Left ventricle myocardium inferior (tissue), 1 donor: ENCODE measurements at regions not wholly inside any gene's neighbourhood (a gene's known extent, or its start where the extent isn't known, plus 50 kb on each side); places are given as distances from the start of the nearest gene placed in this dataset.

Experiments used
- DNase-seq: peaks from one replicate; pipeline ENCODE4 v3.0.0-alpha.2; 2020
- H3K27ac ChIP-seq: fragments of 200-600 bp; replicated peaks from 2 replicates; pipeline ENCODE4 v1.8.0; 2021
- H3K27me3 ChIP-seq: fragments of 200-600 bp; 2 replicates; pipeline ENCODE4 v1.8.0; 2021; ENCODE audit warnings: low read depth
- H3K36me3 ChIP-seq: fragments of 200-600 bp; 2 replicates; pipeline ENCODE4 v1.8.0; 2021
- H3K4me1 ChIP-seq: fragments of 200-600 bp; 2 replicates; pipeline ENCODE4 v1.8.0; 2021
- H3K4me3 ChIP-seq: fragments of 200-600 bp; 2 replicates; pipeline ENCODE4 v1.8.0; 2021; ENCODE audit warnings: mild to moderate bottlenecking, moderate library complexity
- H3K9me3 ChIP-seq: fragments of 200-600 bp; replicated peaks from 2 replicates; pipeline ENCODE4 v1.8.0; 2021
- intact Hi-C: fragments of 100-400 bp; cut with micrococcal nuclease; formaldehyde crosslinking; loops from one replicate; pipeline ENCODE4 v1.11.0; 2022
- TF ChIP-seq, protein P1 (sequence below): fragments of 200-600 bp; IDR thresholded peaks from 2 replicates; pipeline ENCODE4 v1.8.0; 2021; ENCODE audit warnings: antibody characterized with exemption, mild to moderate bottlenecking, borderline replicate concordance
- donor health status: DM: no; HTN: yes; CAD: no; lungs with severe emphysema.

DNA sequence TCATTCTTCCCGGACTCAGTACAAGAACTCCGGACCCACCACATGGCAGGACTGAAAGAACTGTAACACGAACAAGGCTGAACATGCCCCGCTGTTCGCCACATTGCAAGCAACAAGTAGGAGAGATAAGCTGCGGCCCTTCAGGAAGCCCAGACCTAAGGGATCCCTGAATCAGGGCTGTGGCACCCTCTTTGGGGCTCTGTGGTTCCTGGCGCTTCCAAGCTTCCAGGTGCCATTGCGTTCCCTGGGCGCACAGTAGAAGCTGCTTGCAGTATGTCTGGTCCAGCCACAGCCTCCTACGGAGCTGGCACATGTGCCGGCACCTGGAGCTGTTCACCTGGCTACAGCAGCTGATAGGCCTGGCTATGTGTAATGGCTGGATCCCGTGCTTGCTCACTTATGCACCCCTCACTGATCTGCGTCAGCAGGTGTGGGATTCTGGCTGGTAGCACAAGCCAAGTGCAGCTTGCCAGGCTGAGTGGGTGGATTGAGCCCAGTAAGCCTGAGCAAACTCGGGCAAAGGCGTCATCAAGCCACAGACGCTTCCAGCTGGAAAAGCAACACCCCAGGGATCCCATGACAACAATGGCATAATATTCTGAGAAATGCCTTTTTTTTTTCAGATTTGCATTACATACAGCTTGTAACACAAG is 748.6 kb upstream of the GBE1 start:
- intact Hi-C loops, result no loop called here
- Histone ChIP-seq H3K9me3 (peaks cover 11% of the 10 kb centered on the region), H3K4me1 (no peaks in the 10 kb centered on the region), H3K27ac (no peak overlapping the region), H3K4me3 (no peak overlapping the region), H3K27me3 (no peaks in the 10 kb centered on the region), H3K36me3 (no peaks in the 10 kb centered on the region)
- no peak for DNase-seq
- TF ChIP-seq, protein P1, sequence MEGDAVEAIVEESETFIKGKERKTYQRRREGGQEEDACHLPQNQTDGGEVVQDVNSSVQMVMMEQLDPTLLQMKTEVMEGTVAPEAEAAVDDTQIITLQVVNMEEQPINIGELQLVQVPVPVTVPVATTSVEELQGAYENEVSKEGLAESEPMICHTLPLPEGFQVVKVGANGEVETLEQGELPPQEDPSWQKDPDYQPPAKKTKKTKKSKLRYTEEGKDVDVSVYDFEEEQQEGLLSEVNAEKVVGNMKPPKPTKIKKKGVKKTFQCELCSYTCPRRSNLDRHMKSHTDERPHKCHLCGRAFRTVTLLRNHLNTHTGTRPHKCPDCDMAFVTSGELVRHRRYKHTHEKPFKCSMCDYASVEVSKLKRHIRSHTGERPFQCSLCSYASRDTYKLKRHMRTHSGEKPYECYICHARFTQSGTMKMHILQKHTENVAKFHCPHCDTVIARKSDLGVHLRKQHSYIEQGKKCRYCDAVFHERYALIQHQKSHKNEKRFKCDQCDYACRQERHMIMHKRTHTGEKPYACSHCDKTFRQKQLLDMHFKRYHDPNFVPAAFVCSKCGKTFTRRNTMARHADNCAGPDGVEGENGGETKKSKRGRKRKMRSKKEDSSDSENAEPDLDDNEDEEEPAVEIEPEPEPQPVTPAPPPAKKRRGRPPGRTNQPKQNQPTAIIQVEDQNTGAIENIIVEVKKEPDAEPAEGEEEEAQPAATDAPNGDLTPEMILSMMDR, result no peak

DNA sequence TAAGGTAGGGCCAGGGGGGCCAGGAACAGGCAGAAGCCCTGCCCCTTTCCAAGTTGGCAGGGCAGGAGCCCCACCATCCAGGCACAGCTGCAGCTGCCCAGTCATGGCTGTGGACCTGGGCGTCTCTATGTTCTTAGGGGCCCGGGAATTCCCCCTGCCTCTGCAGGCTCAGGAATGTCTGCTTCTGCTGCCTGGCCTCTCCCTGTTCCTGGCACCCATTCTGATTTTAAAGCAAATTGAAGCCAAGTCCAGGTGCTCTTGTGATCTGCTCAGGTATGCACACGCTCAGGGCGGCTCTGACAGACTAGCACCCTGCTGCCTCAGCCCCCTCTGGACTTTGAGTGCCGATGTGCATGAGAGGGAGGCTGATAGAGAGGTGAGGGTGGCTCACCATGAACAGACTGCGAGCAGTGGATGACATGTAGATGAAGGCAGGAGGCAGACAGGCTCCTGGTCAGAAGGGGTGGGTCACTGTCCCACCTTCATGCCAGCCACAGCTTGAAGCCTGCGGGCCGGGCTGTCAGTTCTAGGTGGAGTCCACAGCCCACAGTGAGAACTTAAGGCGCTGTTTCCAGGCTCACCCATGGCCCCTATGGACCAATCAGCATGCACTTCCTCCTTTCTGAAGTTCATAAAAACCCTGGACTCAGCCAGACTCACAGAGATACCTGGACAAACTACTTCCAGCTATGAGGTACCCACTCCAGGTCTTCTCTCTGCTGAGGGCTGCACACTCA is 747.8 kb upstream of the GBE1 start:
- Histone ChIP-seq H3K9me3 (peaks cover 11% of the 10 kb centered on the region), H3K27me3 (no peaks in the 10 kb centered on the region), H3K27ac (no peak overlapping the region), H3K4me3 (no peak overlapping the region), H3K4me1 (no peaks in the 10 kb centered on the region), H3K36me3 (no peaks in the 10 kb centered on the region)
- DNase-seq, result no peak
- TF ChIP-seq, protein P1, result no peak
- intact Hi-C loops, result no loop called here

GRCh38 chr3:82506204-82506603 is 744.8 kb upstream of the GBE1 start:
- H3K9me3 ChIP-seq, result peaks cover 11% of the 10 kb centered on the region
- no peaks in the 10 kb centered on the region for H3K27me3 ChIP-seq
- TF ChIP-seq, protein P1, result no peak
- no peak for DNase-seq
- H3K36me3 ChIP-seq, result no peaks in the 10 kb centered on the region
- H3K27ac ChIP-seq, result no peak overlapping the region
- H3K4me3 ChIP-seq, result no peak overlapping the region
- intact Hi-C loops, result no loop called here
- H3K4me1 ChIP-seq, result no peaks in the 10 kb centered on the region

DNA sequence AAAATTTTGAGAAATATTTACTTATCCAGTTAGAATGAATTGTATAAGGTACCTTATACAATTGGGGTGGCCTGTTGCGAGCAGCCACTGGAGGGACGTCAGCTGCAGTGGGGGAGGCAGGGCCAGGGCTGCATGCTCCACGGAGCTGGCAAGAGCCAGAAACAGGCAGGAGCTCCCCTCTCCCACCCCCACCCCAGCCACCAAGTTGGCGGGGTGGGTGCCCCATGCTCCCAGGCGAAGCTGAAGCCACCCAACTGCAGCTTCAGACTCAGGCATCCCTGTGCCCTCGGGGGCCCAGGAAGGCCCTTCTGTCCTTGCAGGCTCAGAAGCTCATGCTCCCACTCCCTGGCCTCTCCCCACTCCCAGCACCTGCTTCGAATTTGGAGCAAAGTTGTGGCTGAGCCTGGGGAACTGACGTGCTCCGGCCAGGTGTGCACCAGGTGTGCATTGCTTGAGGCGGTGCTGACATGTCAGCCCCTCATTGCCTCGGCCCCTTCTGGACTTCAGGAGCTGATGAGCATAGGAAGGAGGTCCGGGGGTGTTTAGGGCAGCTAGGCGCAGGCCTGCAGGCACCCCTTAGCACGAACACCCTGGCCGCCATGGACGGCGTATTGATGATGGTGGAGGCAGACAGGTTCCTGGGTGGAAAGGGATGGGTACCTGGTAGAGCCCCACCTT is 743.8 kb upstream of the GBE1 start:
- intact Hi-C loops, result no loop called here
- no peak for DNase-seq
- H3K27ac ChIP-seq, result no peak overlapping the region
- TF ChIP-seq, protein P1, result no peak
- no peaks in the 10 kb centered on the region for H3K4me1 ChIP-seq
- H3K4me3 ChIP-seq, result no peak overlapping the region
- peaks cover 11% of the 10 kb centered on the region for H3K9me3 ChIP-seq
- no peaks in the 10 kb centered on the region for H3K36me3 ChIP-seq
- H3K27me3 ChIP-seq, result no peaks in the 10 kb centered on the region

DNA sequence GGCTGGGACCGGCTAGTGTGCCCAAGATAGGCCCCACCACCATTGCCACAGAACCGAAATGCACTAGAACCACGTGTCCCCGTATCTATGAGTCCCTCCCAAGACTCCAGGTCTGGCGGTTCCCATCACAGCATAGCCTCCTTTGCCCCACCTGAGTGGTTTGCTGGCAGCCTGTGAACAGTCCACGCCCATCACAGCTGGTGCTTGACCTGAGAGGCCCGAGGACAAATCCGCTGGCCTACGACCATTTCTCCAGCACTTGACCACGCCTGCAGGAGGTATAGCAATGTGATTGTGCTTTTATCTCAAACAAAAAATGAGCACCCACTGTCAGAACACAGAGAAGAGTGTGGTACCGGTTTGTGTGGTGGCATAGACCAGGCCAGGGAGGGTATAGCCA is 736.7 kb upstream of the GBE1 start:
- Histone ChIP-seq H3K27ac (no peak overlapping the region), H3K4me3 (no peak overlapping the region), H3K9me3 (no peaks in the 10 kb centered on the region), H3K36me3 (no peaks in the 10 kb centered on the region), H3K4me1 (no peaks in the 10 kb centered on the region), H3K27me3 (peaks cover 4% of the 10 kb centered on the region)
- intact Hi-C loops, result no loop called here
- TF ChIP-seq, protein P1, result no peak
- DNase-seq, result no peak
